Fibroblast of upper back skin (primary cell): ENCODE measurements at regions not wholly inside any gene's neighbourhood (a gene's known extent, or its start where the extent isn't known, plus 50 kb on each side); places are given as distances from the start of the nearest gene placed in this dataset.

Experiments
- DNase-seq: peaks from one replicate; pipeline ENCODE4 v3.0.0-alpha.2; 2013

DNA sequence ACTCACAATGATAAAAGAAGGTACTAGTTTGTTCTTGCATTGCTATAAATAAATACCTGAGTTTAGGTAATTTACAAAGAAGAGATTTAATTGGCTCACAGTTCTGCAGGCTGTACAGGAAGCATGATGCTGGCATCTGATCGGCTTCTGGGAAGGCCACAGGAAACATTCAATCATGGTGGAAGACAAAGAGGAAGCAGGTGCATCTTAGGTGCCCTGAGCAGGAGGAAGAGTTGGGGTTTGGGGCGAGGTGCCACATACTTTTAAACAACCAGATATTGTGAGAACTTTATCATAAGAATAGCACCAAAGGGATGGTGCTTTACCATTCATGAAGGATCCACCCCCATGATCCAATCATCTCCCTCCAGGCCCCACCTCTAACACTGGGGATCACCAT is 752.6 kb upstream of the FLRT2 start:
- DNase-seq: no peak

DNA sequence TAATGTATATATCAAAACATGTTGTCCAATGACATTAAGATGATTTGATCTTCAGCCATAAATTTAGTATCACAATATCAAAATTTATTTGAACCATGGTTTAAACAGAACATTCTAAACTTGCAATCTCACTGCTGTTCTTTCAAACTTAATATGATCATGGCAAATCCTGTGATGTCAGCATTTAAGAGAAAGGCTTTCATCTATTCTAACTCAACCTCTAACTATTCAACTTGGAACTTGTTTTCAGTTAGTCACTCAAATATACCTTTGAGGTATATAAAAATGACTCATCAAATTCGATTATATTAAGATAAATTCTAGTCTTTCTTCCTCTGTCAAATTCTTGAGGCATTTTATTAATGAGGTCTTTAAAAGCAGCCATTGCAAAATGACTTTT is 747.0 kb upstream of the FLRT2 start:
- DNase-seq: no peak

DNA sequence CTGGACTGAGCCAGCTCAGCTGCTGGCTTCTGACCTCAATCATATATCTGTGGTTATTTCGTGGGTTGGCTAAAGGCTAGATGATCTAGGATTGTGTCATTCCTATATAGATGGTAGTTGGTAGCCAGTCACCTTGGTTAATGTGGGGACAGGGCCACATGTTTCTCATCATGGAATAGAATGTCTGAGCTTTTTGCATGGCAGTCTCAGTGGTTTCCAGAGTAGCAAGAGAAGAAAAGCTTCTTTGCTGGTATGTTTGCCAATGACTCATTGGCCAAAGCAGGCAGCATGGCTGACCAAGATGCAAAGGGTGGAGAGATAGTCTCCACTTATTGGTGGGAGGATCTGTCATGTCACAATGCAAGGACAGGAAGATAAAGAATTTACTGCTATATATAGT is 746.4 kb upstream of the FLRT2 start:
- peak; percentile 67 for DNase-seq

DNA sequence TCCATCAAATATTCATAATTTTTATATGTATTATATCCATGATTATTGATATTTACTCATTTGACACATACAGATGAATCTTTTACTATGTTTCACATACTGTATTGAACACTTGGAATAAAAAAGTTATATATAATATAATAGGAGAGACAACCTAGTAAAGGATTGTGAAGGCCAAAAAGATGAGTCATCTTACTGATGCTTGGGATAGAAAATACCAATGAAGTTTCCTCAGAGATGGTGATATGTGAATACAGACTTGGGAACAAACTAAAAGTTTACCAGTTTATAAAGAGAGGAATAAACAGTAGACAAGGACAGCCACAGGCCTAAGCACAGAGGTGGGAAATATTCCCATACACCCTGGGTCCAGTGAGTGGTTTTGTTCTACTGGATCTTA is 743.9 kb upstream of the FLRT2 start:
- peak; percentile 32 for DNase-seq

DNA sequence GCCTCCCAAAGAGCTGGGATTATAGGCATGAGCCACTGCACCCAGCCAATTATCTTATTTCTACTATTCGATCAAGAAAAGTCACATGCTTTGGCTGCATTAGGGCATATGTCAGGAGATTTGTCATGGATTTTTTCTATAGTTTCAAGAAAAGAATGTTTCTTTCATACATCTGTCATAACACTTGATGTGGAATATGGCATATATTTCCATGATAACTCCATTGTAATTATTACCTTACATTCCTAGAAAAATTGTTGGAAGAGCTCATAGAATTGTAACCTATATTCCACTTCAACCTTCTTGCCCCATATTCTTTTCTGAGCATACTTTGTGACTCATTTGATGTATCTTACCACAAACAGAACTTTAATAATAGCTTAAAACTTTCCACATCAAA is 740.9 kb upstream of the FLRT2 start:
- DNase-seq: no peak

DNA sequence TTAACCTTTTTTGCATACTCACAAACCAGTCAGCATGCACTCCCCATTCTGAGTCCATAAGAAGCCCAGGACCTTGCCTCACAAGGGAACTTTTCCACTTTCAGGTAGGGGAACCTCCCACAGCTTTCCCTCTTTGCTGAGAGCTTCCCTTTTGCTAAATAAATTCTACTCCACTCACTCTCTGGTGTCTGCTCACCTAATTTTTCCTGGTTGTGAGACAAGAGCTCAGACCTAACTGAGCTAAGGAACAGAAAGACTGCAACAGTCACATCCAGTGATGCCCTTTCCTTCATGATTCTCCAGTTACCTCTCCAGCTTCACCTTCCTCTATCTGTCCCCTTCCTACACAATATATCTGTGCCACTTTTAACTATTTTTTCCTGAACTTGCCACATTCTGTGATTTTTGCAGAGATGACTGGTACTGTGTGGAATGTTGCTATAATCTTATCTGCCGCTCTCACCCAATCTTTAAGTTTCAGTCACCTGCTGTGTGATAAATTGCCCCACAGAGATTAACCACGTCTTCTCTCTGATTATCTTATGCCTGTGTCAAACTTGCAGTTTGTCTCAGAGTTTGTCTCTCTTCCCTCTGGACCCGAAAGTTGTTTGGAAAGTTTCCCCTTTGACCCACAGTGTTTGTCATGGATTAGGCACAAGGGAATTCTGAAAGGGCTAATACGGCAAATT is 737.1 kb upstream of the FLRT2 start:
- DNase-seq: no peak

DNA sequence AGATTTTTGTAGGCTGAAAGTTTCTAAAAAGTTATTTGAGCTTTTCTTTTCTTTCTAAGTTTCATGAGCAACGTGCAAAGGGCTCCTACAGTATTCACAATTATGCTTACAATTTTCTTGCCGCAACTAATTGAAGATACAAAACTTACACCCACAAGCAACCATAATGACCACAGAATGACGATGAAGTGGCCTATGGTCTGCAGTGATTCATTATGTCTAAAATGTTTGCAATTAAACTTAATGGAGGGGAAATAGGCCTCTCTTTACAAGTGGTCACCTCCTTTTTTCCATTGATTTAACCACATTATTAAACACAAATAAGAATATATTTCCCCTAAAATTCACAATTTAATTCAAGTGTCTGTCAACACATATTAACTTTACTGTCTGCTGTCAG is 732.6 kb upstream of the FLRT2 start:
- DNase-seq: no peak

DNA sequence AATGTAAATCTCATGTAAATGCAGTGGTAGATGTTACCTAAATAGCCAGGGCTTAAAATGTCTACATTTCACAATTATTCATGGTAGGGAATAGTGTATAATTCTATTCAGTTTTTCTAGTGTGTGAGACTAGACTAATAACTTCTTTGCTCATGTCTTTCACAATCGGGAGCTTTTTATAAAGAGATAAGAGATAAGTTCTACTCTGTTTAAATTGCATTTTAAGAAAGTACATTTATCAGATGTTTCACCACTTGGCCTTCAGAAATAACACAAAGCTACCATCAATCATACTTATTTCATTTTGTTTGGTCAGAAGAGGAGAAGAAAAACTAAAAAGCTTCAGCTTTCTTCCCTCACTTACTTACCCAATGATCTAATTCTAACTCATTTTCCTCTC is 725.5 kb upstream of the FLRT2 start:
- no peak for DNase-seq

DNA sequence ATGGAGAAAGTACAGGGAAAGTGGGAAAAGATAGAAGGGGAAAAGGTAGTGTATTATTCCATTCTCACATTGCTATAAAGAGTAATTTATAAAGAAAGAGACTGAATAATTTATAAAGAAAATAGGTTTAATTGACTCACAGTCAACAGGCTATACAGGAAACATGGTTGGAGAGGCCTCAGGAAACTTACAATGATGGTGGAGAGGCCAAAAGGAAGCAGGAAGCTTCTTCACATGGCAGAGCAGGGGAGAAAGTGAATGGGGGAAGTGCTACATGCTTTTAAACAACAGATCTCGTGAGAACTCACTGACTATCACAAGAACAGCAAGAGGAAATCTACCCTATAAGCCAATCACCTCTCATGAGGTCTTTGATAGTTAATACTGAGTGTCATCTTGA is 725.0 kb upstream of the FLRT2 start:
- no peak for DNase-seq

DNA sequence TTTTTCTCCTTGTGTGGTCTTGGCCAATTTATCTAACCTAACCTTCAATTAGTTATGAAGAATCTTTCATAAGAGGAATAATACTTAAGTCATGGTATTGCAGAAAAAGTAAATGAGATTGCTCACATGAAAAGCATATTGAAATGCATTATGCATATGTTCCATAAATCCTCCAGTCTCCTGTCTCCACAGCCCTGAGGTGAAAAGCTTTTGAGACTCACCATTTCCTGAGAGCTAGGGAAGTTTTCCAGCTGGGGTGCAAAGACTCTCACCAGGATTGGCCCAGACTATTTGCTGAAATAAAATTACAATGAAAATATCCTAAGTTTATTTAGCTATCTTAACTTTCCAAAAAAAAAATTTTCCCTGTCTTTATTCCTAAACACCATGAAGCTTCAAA is 723.8 kb upstream of the FLRT2 start:
- DNase-seq: no peak

DNA sequence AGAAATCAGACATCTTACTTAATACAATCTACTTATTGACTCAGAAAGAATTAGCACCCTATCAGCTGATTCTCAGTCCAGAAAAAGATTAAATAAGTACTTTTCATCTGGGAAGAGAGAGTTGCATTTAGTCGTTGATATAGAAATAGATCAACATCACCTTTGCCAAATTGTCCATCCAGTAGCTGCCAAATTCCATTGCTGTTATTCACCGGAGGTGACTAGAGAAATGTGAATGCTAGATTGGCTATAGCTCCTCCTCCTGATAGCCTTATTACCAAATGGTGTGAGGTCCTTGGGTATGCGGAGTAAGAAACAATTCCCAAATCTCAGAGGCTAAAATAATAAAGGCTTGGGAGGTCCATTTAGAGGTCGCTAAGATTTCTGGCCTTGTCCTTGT is 723.3 kb upstream of the FLRT2 start:
- DNase-seq: peak; percentile 48

DNA sequence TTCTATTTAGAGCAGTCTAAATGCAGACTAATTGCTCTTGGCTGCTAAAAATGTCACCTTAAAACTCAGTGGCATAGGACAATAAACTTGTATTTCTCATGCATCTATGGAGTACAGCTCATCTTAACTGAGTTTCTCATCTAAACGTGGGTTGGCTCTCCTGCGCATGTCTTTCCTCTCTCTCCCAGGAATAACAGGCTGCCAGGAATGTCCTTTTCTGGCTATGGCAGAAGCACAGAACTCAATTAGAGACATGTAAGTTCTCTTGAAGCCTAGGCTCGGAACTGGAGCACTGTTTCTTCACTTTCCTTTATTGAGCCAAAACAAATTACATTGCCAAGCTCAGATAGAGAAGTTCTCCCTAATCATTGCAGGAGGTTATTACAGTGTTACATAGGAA is 722.3 kb upstream of the FLRT2 start:
- DNase-seq: no peak

DNA sequence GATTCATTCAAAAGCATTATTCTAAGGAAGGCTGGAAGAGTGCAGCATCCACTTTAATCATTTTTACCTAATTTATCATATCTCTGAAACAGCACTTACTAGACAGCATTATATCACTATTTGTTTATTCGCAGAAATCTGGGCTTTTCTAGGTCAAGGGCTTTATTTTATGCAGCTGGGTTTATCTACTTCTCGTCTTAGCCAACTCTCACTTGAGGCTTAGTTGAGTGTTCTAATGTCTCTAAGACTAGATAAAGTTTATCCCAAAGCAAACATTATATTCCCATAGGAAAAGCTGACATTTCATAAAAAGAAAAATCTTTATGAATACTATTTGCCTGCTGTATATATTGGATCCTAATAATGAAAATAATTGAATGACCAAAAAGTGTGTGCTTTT is 720.8 kb upstream of the FLRT2 start:
- no peak for DNase-seq

DNA sequence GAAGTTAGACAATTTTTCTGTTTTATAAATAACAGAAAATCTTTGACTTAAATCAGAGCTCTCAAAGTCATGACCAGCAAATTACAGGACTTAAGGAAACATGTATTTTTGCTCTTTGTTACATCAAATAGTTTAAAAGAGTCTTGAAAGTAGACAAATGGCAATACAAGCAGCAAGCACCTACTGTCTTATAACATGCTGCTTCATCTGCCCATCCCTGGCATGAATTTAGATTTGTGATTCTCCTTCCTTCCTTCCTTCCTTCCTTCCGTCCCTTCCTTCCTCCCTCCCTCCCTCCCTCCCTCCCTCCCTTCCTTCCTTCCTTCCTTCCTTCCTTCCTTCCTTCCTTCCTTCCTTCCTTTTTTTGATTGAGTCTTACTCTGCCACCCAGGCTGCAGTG is 715.6 kb upstream of the FLRT2 start:
- DNase-seq: no peak

DNA sequence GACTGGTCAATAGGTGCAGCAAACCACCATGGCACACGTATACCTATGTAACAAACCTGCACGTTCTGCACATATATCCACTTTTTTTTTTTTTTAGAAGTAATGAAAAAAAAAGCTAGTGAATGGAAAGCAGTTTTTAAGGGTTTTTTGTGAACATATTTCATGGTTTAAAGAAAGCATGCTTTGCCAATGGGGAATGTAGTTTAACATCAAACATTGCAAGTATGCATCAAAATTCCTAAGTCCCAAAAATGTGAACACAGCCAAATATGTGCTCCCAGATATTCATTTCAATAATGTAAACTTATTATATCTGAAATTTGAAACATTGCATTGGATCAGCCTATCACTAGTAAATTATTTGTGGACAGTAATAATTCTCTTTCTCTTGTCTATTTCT is 710.4 kb upstream of the FLRT2 start:
- peak; percentile 48 for DNase-seq

DNA sequence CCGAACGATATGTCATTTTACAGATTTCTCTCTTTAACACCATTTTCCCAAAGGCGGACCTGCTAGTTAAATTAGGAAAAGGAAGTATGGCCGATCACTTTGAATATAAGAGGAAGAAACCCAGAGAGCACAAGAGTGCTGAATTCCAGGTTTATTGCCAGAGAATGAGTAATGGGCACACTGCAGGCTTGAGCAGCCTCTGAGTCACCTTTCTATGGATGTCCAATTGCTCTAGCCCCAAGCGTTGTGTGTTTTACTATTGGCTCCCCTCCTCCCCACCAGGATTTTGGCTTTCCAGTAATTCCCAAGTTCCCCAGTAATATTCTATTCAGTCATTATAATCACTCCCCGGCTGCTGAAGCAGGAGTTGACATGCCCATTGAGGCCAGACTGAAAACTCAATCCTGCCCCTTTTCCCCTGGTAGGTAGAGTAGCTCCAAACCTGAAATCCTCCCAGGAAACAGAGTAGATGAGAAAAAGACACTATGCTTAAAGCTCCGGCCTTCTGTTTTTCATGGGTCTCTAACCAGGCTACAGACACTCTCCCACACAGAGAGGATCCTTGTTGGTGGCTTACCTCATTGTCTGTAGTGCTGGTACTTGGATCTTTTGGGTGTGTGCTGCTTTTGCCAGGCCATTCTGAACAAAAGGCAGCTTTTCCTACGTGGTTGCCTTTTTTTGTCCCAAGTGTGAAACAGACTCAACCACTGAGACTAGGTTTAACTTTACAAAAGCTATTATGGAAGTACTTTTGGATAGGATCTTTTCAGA is 704.3 kb upstream of the FLRT2 start:
- DNase-seq: peak; percentile 72

DNA sequence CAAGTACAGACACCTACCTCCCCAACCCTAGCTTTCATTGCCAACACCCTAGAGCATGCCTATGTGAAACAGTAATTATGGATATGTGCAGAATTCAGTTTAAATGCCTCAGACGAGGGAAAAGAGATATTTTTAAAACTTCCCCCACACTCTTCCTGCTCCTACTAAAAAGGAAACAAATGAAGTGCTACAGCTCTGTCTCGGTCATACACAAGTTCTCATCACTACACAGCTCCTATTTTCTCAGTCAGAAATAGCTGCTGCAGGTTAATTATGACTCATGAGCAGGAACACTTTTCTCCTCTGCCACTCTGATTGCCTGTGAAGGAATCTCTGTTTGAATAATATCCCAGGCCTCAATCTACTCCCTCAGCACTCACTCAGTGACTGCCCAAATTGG is 703.6 kb upstream of the FLRT2 start:
- DNase-seq: peak; percentile 11

DNA sequence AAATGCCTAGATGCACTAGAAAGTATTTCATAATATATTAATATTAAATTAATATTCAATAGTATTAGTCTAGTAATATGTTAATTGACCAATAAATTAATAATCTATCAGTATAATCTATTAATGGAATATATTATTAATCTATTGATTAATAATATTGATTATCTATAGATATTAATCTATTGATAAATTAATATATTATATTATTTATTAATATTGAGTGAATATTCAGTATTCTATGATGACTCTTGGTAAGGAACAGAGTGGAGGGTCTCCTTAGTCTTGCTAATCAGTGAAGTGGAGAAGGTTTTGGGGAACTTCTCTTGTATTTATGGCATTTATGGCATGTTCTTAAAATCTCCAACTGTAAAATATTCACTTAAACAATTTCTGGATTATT is 679.3 kb upstream of the FLRT2 start:
- no peak for DNase-seq

DNA sequence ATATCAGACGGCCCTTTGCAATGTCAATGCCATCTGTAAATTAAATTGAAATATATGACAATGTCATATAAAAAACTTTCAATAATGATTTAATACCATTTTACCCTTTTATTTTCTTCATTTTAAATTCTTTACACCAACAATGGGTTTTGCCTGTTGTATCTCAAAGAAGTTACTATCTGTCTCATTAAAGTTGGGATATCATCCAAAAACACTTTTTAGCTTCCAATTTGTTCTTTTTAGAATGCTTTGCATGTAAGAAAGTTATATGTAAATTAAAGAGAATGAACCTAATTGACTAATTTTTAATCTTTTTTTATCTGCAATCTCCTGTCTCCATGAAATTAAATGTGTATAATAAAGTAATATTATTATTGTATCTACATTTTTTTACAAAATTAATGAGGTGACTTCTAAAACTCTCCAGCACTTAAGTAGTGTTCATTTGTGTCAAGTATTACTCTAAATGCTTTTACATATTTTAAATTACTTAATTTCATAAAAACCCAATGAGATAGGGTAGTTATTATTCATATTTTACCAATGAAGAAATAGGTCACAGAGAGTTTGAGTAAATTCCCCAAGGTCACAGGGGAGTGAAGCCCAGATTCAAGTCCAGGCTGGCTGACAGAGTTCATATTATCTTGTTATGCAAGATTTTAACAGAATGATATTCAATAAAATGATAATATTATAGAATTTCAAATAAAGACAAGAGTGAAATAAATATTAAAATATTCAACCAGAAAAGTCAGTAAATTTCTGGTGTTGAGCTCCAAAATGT is 673.0 kb upstream of the FLRT2 start:
- no peak for DNase-seq

DNA sequence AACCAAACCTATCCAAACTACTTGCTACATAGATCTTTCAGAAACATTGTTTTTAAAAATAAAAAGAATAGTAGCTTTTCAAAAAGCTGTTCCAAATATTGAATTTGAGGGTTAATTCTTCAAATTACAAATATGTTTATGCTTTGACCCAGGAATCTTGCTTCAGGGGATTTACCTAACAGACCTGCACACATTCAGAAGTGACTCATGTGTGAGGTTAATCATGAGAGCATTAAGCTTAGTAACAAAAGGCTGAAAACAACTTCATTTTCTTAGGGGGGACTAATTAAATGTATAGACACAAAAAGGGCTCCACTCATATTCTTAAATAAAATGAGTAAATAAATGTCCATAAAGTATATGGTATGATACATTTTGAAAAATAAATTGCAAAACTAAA is 672.4 kb upstream of the FLRT2 start:
- no peak for DNase-seq

DNA sequence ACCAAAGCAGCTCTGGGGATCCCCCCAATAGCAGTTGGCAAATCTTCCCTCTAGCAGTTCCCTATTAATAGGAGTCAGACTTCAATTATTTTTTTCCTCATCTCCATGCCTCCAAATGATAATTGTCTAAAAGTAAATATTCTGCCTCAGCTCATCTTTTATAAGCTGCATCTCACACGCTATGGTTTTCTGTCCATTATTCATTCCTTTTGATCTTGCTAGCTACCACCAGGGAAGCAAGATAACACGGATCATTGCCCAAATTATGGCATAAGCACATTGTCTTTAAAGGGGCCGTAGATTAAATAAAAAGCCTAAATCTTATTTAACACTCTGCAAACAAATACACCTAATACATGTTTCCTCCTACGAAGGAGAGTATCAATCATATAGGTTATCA is 670.8 kb upstream of the FLRT2 start:
- DNase-seq: no peak

DNA sequence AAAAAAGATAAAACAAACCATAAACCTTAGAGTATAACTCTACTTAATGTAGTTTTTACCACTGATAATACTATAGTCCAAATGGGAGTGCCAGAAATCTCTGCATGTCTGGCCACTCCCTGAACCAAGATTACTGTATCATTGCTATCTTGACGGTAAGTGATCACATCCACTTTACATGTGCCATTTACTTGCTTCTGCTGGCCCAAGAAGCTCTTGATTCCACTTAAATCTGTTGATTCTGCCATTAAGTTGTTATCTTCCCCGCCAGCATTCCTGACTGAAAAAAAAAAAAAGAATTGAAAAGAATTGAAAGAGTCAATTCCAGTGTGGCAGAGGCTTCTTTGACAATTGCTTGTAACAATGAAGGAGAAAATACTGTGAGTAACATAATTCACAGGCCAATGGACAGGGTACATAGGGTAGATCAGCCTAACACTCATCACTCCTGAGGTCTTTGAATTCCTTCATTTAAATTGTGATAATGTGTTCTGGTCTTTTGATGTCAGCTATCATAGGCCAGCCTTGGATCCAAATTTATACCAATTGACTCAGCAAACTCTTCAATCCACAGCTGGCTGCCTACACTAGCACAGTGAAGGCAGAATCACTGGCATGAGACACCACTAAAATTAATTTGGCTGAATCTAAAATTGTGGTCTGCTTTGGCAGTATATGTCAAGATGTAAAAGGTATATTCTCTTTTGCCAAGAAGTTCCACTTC is 665.2 kb upstream of the FLRT2 start:
- DNase-seq: peak; percentile 47

DNA sequence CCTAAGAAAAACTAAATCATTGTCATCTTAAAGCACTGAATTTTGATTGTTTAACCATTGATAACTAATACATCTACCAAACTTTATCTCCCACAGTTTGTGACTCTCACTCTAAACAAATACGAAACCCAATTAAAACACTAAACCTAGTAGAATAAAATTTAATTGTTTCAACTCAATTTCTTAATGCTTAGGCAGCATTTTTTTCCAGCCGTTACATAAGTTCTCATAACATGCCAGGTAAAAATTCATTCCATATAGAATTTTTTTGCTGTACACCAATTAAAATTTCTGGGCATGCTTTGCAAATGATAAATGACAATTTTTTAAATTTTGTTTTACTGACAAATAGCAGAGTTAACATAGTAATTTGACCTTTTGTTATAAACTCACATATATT is 658.2 kb upstream of the FLRT2 start:
- no peak for DNase-seq
